Upper lobe of left lung (tissue), 4 donors: ENCODE measurements at regions not wholly inside any gene's neighbourhood (a gene's known extent, or its start where the extent isn't known, plus 50 kb on each side); places are given as distances from the start of the nearest gene placed in this dataset.

Source experiments
- CTCF ChIP-seq, 6 experiments: fragments of 450-650 bp in 4 of 6; fragments of 200-600 bp in 2 of 6; sonication (generic) in 2 of 6; IDR thresholded peaks; one replicate each; pipeline ENCODE4 v1.5.1; 2016 to 2019; ENCODE audit warnings: antibody characterized with exemption in 6 of 6
- EP300 ChIP-seq, 4 donors: sonication (generic); formaldehyde crosslinking; IDR thresholded peaks; one replicate each; pipeline ENCODE4 v1.5.1; 2017; ENCODE audit warnings: antibody characterized with exemption in 4 of 4, control low read depth in 2 of 4
- POLR2AphosphoS5 ChIP-seq, 2 donors: sonication (generic); formaldehyde crosslinking; IDR thresholded peaks; one replicate each; pipeline ENCODE4 v1.5.1; 2017; ENCODE audit warnings: antibody characterized with exemption in 2 of 2

- TF ChIP-seq EP300 (IDR thresholded peaks at IDR 0.05) (no peak), CTCF (IDR thresholded peaks at IDR 0.05) (no peak), POLR2AphosphoS5 (IDR thresholded peaks at IDR 0.05) (no peak)
Measured at GRCh38 chr5:5638211-5638610, 215.7 kb downstream of the ICE1 start.
